NCI-H1105 (cell line): ENCODE measurements at regions not wholly inside any gene's neighbourhood (a gene's known extent, or its start where the extent isn't known, plus 50 kb on each side); places are given as distances from the start of the nearest gene placed in this dataset.
"Not testable (repeated sequence)": the region's sequence is repeated elsewhere in the genome, so short reads cannot be mapped to it uniquely, and the experiment has no call there.

Source experiments
- DNase-seq: peaks from one replicate; lab custom pipeline; 2025; lab: John Stamatoyannopoulos, UW

DNA sequence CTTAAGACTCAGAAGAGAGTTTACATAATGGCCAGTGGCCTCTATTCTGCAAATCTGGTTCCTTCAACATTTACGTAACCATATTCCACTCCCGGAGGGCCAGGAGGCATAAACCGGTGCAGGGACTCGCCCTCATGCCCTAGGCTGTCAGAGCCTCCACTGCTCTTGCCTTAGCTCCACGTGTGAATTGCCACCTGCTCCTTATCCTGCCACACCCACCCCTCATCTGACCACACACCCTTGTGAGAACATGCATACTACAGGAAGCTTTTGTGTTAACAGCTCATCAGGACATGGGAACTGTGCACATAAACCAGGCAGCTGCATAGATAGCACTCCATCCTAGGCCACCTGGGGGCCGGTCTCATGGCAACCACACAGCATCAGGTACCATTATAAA is 146.7 kb upstream of the PFKP start:
- DNase-seq, result no peak

DNA sequence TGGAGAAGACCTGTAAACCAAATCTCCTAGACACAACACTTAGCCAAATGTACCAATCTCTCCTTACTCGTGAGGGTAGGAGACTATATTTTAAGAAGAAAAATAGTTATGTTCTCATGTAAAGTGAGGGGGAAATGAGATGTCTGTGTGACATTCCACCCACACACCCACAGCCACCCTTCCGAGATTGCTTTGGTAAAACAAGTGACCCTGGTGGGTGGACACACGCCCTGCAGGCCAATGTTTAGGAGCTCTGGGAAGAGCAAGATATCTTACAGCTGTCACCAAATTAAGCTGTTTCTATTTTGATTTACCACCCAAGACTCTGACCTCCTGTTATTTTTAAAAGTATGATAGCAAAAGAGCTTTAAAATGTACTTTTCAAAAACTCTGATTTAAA is 147.2 kb upstream of the PFKP start:
- DNase-seq, result no peak

DNA sequence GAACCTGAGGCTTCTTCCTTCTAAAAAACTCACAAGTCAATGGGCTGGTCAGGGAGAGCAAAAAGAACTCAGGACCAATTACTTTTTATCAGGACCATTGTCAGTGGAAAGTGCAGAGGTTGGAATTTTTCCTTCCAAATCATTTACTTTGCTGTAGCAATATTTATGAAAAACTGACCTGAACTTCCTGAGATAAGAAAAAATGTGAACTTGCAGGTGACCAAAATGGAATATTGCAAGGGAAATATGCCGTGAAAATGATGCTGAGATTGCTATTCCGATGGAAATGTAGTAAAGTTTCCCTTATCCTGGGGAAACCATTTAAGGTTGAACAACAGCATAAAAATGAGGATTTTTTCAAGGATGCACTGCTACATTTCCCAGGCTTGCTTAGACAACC is 148.3 kb upstream of the PFKP start:
- no peak for DNase-seq

DNA sequence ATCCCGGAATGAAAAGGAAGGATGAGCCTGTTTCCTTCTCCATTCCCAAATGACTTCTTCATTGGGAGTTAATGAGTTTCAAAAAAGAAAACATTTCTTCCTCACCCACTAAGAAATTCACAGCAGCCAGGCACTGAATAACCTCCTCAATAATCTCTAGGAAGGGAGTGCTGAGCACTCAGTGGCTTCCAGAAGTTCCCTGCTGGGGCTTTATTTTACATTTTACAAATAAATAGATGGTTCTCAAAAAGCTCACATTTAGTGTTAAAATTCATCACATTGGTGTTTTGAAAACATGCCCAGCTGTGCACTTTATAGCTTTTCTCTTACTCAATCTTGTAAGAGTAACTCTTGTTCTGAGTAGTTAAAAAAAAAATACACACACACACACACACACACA is 148.9 kb upstream of the PFKP start:
- DNase-seq, result no peak

DNA sequence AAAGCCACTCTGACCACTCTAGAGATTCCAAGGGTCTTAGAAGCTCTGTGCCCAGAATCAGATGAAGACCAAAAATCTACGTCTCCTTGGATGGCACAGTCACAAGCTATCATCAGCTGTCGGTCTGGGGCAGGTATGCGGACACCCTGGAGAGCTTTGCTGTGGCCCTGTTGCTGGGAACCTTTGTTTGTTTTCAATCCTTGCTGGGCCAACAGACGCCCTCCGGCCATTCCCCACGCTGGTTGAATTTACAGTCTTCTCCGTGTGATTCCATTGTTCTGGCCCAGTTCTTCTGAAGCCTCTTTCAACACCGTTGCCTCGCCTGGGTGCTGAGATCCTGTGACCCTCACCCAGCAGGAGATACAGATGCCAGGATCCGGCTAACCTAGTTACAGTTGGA is 149.4 kb upstream of the PFKP start:
- DNase-seq, result no peak

DNA sequence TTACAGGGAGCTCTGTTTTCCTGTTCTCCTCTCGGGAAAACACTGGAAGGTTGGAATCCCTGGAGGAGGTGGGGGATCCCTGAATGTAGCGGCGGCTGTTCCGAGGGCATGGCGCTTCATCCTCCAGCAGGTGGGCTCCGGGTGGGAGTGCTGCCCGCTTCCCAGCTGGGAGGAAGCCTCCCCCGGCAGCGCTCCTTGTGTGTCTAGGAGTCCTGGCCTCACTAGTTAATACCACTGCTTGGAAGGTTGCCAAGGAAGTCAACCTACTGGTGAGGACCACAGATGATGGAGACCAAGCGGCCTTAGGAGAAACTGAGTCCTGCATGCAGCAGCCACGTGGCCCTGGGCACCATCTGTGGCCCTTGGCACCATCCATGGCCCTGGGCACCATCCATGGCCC is 151.9 kb upstream of the PFKP start:
- DNase-seq, result no peak

DNA sequence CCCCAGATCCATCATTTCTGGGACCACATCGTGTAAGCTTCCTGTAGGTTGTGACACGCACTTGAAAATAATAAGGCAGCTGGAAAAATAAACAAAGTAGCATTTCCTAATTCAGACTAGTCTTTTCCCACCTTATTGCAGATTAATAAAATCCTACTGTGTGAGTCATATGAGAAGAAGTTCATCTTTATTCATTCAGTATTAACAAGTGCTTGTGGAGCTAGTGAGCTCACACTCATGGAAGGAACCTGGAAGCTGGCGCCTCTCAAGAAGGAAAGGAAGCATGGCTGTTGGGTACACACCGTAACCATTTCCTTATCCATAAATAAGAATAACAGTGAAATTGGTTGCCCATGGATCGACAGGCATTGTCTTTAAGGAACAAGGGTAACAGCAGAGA is 152.6 kb upstream of the PFKP start:
- no peak for DNase-seq

DNA sequence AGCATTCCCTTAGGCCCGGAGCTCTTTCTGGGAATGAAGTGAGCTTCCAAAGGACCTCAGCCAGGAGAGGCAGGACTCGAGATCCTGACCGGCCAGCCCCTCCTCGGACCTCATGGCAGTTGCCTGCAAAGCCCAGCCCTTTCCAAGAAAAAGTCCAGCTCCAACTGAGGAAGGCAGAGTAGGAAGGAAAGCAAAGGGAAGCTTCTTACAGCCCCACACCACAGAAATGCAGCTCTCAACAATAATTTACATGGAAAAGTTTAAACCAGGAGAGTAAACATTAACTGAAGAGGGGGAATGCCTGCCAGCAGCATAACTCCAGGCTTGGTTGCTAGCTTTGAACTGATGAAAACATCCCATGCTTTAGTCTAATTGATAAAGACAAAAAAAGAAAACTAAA is 153.9 kb upstream of the PFKP start:
- DNase-seq, result no peak

DNA sequence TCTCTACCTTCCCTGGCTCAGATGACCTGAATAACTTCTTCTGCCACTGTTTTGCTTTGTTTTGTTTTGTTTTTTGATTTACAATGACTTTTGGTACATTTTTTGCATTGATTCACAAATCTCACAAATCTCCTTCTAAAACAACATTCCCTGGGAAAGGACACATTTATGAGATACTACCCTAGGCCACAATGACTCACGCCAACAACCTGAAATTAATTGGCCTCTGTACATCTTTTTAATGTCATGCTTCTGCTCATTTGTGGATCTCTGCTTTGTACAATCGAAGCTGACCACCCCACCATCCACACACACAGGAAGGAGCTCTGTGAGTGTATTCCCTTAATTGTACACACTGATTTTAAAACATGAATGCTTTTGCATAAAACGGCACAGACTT is 156.7 kb upstream of the PFKP start:
- DNase-seq, result no peak

DNA sequence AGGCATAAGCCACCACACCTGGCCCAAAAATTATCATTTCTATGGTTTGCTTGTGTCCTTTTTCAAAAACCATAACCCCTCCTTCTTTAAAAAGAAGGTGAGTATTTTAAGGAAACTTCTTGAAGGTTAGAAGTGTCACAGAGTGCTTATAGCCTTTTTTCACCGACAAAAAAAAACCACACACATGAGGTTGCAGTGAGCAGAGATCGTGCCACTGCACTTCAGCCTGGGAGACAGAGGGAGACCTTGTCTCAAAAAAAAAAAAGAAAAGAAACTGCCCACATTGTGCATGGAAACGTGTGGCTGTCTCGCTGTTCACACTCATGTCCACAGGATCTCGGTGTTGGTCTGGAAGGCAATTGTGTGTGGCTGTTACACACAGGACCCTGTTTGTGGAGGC is 157.4 kb upstream of the PFKP start:
- no peak for DNase-seq

DNA sequence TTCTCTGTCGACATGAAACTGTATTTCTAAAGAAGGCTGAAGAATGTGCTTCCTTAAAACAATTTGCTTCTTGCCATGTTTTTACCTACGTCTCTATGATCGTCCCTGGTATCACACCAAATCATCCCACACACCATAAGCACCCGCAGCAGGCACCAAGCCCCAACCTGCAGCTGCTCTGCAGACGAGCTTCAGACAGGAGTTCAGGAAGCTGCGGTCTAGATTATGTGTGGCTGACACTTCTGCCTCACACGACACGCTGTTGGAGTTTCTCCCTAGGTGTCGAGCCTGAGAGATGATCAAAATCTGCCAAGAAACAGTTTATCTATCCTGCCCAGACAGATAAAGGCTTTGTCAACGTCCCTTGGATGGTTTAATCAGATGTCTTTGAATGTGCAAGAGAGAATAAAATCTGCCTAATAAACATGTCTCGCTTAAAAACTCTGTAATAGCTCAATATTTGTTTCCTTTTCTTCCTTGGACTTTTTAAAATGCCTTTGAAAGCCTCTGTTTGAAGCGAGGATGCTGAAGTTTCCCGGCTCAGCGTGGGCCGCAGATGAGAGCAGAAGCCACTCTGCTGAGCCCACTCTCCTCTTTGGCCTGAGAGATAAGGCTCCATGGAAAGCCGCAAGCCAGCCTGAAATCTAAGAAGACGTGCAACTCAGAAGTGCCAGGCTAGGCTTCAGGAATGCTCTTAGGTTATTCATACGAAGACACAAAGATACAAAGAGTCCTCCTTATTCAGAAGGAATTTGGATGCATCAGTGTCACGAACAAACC is 158.3 kb upstream of the PFKP start:
- no peak for DNase-seq

DNA sequence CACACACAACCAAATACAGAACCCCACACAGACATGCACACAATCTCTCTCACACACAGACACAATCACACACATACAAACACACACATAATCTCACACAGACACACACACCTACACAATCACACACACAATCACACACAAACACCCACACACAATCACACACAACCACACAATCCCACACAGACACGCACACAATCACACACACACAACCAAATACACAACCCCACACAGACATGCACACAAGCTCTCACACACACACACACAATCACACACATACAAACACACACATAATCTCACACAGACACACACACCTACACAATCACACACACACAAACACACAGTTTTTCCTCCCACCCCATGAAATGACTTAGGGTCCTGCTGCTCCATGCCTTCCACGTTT is 160.4 kb upstream of the PFKP start:
- no peak for DNase-seq

DNA sequence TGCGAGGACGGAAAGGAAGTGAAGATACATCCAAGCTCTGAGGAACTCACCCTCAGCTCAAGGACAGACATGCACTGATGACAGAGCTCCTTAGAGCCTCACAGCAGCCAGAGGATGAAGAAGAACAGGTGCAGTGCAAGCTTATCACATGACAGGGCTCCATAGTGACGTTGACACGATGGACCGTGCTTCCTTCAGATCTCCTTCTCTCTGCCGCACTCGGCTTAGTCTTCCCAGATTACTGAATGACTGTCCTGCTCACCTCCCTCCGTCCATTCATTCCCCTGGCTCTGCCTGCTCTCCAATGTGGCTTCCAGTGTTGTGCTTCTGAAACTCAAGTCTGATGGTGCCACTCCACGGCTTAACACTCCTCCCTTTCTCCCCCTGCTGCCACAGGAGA is 161.5 kb upstream of the PFKP start:
- no peak for DNase-seq

DNA sequence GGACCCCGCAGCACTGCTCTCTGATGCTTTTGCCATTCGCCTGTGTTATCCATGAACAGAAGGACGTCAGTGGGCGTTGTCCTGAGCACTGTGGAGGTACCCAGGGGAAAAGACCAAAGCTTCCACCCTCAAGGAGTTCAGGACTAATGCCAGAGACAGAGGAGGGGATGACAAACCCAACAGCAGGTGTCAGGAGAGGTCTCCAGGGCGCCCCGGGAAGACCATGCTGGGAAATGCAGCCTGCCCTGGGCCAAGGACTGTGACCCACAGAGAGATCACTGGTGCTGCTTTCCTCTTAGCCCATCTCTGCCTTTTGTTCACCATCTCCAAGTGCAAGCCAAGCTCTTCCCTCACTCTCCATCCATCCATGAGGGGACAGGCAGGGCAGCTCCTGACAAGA is 166.8 kb upstream of the PFKP start:
- no peak for DNase-seq

DNA sequence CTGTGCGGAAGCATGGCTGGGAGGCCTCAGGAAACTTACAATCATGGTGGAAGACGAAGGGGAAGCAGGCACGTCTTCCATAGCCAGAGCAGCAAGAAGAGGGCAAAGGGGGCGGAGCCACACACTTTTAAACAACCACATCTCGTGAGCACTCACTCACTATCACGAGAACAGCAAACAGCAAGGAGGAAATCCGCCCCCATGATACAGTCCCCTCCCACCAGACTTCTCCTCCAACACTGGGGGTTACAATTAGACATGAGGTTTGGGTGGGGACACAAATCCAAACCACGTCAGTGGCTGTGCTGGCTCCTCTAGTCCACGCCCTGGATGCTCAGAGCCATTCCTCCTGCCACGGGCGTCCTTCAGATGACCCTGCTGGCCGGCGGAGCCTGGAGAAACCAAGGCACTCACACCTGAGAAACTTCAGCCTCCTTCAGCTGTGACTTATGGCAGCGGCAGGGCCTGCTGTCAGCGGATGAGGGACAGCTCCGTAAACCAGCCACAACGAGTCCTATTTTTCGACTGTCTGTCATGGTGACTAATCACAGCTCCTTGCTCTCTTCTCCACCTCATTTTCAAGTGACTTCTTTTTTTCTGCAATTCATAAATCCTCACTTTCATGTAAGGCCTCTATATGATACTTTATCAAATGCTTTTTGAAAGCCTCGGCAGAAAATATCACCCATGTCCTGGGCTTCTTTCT is 167.9 kb upstream of the PFKP start:
- DNase-seq, result no peak

DNA sequence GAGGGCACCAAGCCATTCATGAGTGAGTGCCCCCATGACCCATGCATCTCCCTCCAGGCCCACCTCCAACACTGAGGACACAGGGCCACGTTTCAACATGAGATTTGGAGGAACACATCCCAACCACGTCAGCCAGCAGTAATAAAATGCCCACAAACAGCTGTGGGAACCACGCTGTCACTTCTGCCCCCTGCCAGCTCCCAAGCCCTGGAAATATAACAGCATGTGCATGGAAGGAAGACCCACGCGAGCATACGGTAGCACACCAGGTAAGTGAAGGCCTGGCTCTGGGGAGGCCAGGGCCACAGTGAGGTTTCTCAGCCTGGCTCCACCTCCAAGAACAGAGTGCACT is 168.9 kb upstream of the PFKP start:
- no peak for DNase-seq

DNA sequence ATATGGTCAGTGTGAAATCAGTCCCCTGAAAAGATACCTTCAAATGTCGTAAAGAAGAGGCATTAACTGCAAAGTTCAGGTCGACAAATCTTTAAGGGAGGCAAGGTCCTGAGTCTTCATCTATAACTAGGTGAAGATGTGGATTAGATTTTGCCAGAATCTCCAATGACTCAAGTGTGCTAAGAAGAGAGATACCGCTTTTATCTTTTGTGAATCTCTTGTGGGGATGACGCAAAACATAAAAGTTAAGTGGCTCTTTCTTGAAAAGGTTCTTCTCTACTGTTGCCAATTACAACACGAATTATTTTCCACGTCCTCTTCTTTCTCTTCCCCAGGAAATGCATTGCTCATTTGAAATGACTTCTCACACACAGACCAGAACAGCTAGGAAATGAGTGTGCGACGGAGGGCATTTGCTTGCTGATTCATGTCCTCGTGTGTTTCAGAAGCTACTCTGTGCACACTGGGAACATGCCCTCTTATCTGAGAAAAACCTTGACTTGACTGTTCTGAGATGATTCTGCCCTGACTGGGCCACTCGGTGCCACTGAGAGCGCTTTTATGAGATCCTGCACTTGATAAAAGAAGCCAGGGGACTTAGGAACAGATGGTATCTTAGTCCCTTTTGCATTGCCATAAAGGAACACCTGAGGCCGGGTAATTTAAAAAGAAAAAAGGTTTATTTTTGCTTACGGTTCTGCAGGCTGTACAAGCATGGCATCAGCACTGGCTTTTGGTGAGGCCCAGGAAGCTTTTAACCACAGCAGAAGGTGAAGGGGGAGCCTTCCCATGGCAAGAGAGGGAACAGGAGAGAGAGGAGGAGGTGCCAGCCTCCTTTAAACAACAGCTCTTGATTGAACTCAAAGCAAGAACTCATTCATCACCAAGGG is 169.5 kb upstream of the PFKP start:
- DNase-seq, result no peak

DNA sequence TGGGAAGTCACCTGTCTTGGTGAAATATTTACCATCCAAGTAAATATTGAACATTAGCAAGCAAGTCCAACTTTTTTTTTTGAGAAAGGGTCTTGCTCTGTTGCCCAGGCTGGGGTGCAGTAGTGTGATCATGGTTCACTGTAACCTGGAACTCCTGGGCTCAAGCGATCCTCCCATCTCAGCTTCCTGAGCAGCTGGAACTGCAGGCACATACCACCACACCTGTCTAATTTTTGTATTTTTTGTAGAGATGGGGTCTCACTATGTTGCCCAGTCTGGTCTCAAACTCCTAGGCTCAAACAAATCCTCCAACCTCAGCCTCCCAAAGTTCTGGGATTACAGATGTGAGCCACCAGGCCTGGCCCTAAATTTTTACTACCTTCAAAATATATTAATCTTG is 171.0 kb upstream of the PFKP start:
- DNase-seq, result not testable (repeated sequence)

DNA sequence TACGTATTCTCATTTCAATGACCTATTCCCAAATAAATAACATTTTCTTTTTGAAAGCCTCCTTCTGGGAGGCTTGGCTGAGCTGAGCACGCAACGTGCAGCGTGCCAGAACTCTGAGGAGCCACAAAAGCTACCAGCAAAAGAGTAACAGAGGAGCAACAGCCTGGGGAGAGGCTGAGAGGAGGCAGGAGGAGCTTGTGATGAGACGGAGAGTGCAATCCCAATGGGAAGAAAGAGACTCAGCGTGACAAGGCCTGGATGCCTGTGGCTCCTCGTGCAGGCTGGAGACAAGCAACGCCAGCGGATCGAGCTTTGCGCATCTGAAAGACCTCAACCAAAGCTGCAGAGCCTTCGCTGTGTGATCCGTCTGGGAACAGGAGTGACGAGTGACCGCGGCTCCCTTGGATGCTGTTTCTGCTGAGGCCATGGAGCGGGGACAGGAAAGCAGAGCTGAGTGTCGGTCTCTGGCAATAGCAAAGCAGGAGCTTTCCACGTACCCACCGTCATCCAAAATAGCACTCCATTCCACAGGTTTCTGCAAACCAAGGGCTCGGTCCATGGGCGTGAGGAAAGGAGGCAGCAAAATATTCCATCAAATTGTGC is 171.7 kb upstream of the PFKP start:
- DNase-seq, result no peak

DNA sequence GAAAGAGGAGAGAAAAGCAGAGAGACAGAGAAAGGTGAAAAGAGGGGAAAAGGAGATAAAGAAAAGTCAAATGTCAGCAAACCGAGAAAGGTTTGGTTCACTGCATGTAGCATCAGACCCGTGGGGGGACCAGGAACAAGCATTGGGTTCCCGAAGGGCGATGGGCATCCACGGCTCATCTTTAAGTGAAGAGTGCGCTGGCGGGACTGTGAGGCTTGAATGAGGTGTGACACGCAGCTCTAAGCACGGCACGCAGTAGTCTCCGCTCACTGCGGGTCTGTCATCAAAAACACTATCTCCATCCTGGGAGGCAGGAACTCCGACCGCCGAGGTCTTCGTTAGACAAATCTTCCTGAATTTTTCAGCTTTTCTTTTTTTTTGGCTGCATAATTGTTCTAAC is 173.4 kb upstream of the PFKP start:
- no peak for DNase-seq

DNA sequence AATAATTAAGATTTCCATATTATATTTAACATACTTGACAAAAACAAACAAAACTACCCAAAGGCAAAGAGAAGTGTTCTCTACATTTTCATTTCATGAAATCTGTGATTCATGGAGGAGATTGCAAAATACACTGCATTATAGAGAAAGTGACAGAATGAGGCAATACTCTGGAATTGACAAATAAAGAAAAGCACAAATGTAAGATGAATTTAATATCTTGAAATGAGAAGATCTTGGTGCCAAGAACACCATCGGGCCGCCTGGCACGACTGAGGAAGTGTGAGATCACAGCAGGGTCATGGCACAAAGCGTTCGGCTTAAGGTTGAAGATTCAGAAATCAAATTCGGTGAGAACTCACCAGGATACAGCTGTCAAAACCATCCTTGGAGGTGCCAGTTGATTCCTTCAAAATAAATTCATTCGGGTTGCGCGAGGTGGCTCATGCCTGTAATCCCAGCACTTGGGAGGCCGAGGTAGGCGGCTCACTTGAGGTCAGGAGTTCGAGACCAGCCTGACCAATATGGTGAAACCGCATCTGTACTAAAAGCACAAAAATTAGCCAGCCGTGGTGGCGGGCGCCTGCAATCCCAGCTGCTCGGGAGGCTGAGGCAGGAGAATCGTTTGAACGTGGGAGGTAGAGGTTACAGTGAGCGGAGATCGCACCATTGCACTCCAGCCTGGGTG is 174.0 kb upstream of the PFKP start:
- no peak for DNase-seq

DNA sequence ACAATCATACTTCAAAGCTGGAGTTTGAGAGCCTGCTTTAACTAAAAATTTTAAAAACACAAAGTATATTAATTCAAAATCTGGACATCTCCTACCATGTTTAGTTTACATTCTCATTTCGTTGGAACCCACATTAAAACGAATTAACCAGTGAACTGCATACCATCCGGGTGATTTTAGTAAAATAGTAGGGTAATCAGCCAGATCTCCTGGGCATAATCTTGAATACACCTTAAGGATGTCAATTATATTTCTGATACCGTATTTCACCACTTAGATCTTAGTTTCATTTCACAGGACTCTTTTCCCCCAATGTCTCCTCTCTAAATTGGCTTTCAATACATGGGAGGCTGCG is 175.6 kb upstream of the PFKP start:
- DNase-seq, result no peak
